OCI-LY3 (cell line): ENCODE measurements at regions not wholly inside any gene's neighbourhood (a gene's known extent, or its start where the extent isn't known, plus 50 kb on each side); places are given as distances from the start of the nearest gene placed in this dataset.

ENCODE experiments used
- H2AFZ ChIP-seq: fragments of 200-600, 300-600 bp; shearing (Covaris generic); 2 replicates; pipeline ENCODE4 v1.6.0; 2014; ENCODE audit warnings: antibody characterized with exemption, low read depth, low read length
- H3K27ac ChIP-seq: fragments of 200-600, 300-600 bp; sonication (generic); 2 replicates; pipeline ENCODE4 v1.5.1; 2014; ENCODE audit warnings: mild to moderate bottlenecking, low read length, moderate library complexity, mixed read lengths
- H3K27me3 ChIP-seq: fragments of 200-600, 300-600 bp; sonication (generic); 2 replicates; pipeline ENCODE4 v1.6.1; 2014; ENCODE audit warnings: low read depth, low read length, mixed read lengths
- H3K36me3 ChIP-seq: fragments of 200-600, 300-600 bp; sonication (generic); replicated peaks from 2 replicates; pipeline ENCODE3; 2014; ENCODE audit warnings: low read depth, low read length, mixed read lengths
- H3K4me1 ChIP-seq: fragments of 300-600, 200-600 bp; sonication (generic); 2 replicates; pipeline ENCODE4 v1.6.1; 2014; ENCODE audit warnings: low read length, mixed read lengths
- H3K4me2 ChIP-seq: fragments of 200-600, 300-600 bp; sonication (generic); 2 replicates; pipeline ENCODE4 v1.6.1; 2014; ENCODE audit warnings: low read length, mixed read lengths
- H3K4me3 ChIP-seq: fragments of 300-600, 200-600 bp; sonication (generic); 2 replicates; pipeline ENCODE4 v1.5.1; 2014; ENCODE audit warnings: antibody characterized with exemption, mild to moderate bottlenecking, low read length, moderate library complexity
- H3K79me2 ChIP-seq: fragments of 300-600, 200-600 bp; shearing (Covaris generic); 2 replicates; pipeline ENCODE4 v1.6.1; 2014; ENCODE audit warnings: mild to moderate bottlenecking, low read length, mixed read lengths
- H3K9ac ChIP-seq: fragments of 300-600, 200-600 bp; shearing (Covaris generic); 2 replicates; pipeline ENCODE4 v1.6.0; 2014; ENCODE audit warnings: mild to moderate bottlenecking, low read length, moderate library complexity
- H3K9me3 ChIP-seq: fragments of 200-600, 300-600 bp; shearing (Covaris generic); 2 replicates; pipeline ENCODE4 v1.6.1; 2014; ENCODE audit warnings: low read length, mixed read lengths; ENCODE audit not compliant: insufficient read depth
- H4K20me1 ChIP-seq: fragments of 200-600, 300-600 bp; sonication (generic); 2 replicates; pipeline ENCODE4 v1.6.1; 2016; ENCODE audit warnings: low read length, mixed read lengths; ENCODE audit not compliant: insufficient read depth
- EZH2phosphoT487 ChIP-seq: fragments of 200-600 bp; shearing (Covaris generic); IDR thresholded peaks from 2 replicates; pipeline ENCODE4 v1.6.1; 2018; ENCODE audit warnings: antibody characterized with exemption, mixed run types, low read depth
- TF ChIP-seq, protein P1 (sequence below): fragments of 200-600, 300-600 bp; sonication (generic); IDR thresholded peaks from 2 replicates; pipeline ENCODE4 v1.5.1; 2014; ENCODE audit warnings: antibody characterized with exemption, low read length, low read depth

- TF ChIP-seq, protein P1, sequence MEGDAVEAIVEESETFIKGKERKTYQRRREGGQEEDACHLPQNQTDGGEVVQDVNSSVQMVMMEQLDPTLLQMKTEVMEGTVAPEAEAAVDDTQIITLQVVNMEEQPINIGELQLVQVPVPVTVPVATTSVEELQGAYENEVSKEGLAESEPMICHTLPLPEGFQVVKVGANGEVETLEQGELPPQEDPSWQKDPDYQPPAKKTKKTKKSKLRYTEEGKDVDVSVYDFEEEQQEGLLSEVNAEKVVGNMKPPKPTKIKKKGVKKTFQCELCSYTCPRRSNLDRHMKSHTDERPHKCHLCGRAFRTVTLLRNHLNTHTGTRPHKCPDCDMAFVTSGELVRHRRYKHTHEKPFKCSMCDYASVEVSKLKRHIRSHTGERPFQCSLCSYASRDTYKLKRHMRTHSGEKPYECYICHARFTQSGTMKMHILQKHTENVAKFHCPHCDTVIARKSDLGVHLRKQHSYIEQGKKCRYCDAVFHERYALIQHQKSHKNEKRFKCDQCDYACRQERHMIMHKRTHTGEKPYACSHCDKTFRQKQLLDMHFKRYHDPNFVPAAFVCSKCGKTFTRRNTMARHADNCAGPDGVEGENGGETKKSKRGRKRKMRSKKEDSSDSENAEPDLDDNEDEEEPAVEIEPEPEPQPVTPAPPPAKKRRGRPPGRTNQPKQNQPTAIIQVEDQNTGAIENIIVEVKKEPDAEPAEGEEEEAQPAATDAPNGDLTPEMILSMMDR = no peak
- no peak for TF ChIP-seq EZH2phosphoT487
- no peak overlapping the region for H3K27ac ChIP-seq
- H3K4me2 ChIP-seq = no peak overlapping the region
- no peaks in the 10 kb centered on the region for H3K27me3 ChIP-seq
- H2AFZ ChIP-seq = no peak overlapping the region
- H3K9me3 ChIP-seq = no peaks in the 10 kb centered on the region
- H3K4me3 ChIP-seq = no peak overlapping the region
- H3K9ac ChIP-seq = no peak overlapping the region
- H3K4me1 ChIP-seq = no peaks in the 10 kb centered on the region
- H3K36me3 ChIP-seq = no peaks in the 10 kb centered on the region
- no peaks in the 10 kb centered on the region for H3K79me2 ChIP-seq
- no peaks in the 10 kb centered on the region for H4K20me1 ChIP-seq
These were observed 324.2 kb downstream of the ANTXR2 start for GRCh38 chr4:79748835-79749234.

DNA sequence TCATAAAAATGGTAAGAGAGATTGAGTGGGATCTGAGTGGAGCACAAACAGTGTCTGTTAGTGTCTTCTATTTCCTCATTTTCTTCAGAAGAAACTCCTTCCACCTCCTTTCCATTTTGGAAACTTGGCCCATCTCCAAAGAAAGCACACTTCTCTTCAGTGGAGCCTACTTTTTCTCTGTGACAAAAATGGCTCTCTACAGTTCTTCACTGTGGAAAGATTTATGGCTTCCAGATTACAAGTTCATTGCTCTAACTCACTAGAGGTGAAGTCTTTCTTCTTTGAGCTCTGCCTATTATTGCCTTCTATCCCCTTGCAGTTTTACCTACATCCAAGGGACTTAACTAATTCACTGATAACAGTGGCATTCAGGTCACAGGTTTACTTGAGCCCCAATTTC, 325.8 kb downstream of the ANTXR2 start:
- TF ChIP-seq, protein P1 = no peak
- TF ChIP-seq EZH2phosphoT487 = no peak
- H2AFZ ChIP-seq = no peak overlapping the region
- H3K79me2 ChIP-seq = no peaks in the 10 kb centered on the region
- no peaks in the 10 kb centered on the region for H3K27me3 ChIP-seq
- H3K9ac ChIP-seq = no peak overlapping the region
- H4K20me1 ChIP-seq = no peaks in the 10 kb centered on the region
- H3K4me1 ChIP-seq = peaks cover 6% of the 10 kb centered on the region
- no peaks in the 10 kb centered on the region for H3K36me3 ChIP-seq
- H3K9me3 ChIP-seq = no peaks in the 10 kb centered on the region
- H3K4me2 ChIP-seq = no peak overlapping the region
- no peak overlapping the region for H3K4me3 ChIP-seq
- no peak overlapping the region for H3K27ac ChIP-seq

GRCh38 chr4:79743014-79743413, 330.0 kb downstream of the ANTXR2 start:
- no peaks in the 10 kb centered on the region for H3K79me2 ChIP-seq
- no peak overlapping the region for H3K9ac ChIP-seq
- H3K4me2 ChIP-seq = no peak overlapping the region
- H3K4me3 ChIP-seq = no peak overlapping the region
- H3K36me3 ChIP-seq = no peaks in the 10 kb centered on the region
- no peak overlapping the region for H2AFZ ChIP-seq
- H3K9me3 ChIP-seq = no peaks in the 10 kb centered on the region
- no peaks in the 10 kb centered on the region for H3K27me3 ChIP-seq
- H4K20me1 ChIP-seq = no peaks in the 10 kb centered on the region
- no peak for TF ChIP-seq EZH2phosphoT487
- TF ChIP-seq, protein P1 = no peak
- peaks cover 6% of the 10 kb centered on the region for H3K4me1 ChIP-seq
- no peak overlapping the region for H3K27ac ChIP-seq

DNA sequence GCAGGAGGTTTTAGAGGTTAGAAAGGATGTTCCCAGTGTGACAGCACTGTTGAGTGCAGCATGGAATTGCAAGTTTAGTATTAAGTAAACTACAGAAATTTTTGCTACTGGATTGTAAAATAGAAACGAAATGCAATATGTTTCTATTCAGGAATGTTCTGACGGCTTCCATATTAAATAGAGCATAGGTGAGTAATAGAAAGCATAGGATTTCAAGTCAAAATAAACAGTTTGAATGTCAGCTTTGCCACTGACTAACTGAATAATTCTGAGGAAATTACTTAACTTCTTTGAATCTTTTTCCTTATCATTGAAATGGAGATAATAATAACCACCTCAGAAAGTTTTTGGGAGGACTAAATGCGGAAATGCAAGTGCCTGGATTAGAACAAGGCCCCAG, 331.9 kb upstream of the GK2 start:
- TF ChIP-seq EZH2phosphoT487 = no peak
- H3K79me2 ChIP-seq = no peaks in the 10 kb centered on the region
- H3K4me1 ChIP-seq = peaks cover 6% of the 10 kb centered on the region
- no peaks in the 10 kb centered on the region for H4K20me1 ChIP-seq
- no peaks in the 10 kb centered on the region for H3K27me3 ChIP-seq
- H3K27ac ChIP-seq = no peak overlapping the region
- no peaks in the 10 kb centered on the region for H3K36me3 ChIP-seq
- no peaks in the 10 kb centered on the region for H3K9me3 ChIP-seq
- no peak overlapping the region for H3K4me2 ChIP-seq
- H2AFZ ChIP-seq = no peak overlapping the region
- H3K9ac ChIP-seq = no peak overlapping the region
- no peak overlapping the region for H3K4me3 ChIP-seq

DNA sequence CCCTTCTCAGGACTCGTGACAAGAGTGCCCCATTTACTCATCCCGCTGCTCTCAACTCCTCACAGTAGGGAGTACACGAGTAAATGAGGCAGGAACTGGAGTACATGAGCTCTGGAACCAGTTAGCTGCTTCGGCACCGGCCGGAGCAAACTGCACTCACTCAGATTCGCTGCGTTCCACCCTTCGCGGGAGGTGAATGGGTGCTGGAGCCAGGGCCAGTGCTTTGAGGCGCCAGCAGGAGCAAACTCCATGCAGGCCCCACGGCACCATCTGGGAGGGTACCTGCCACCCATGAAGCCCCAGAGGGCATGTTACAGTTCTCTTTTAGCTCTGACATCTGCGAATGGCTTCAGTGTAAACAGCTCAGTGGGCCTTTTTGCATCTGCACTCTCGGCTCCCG, 315.5 kb upstream of the GK2 start:
- H3K9ac ChIP-seq = no peak overlapping the region
- TF ChIP-seq, protein P1 = no peak
- no peak for TF ChIP-seq EZH2phosphoT487
- no peaks in the 10 kb centered on the region for H3K79me2 ChIP-seq
- no peak overlapping the region for H2AFZ ChIP-seq
- H3K4me3 ChIP-seq = no peak overlapping the region
- no peaks in the 10 kb centered on the region for H3K9me3 ChIP-seq
- no peaks in the 10 kb centered on the region for H3K27me3 ChIP-seq
- no peak overlapping the region for H3K4me2 ChIP-seq
- no peak overlapping the region for H3K27ac ChIP-seq
- H3K36me3 ChIP-seq = no peaks in the 10 kb centered on the region
- no peaks in the 10 kb centered on the region for H4K20me1 ChIP-seq
- H3K4me1 ChIP-seq = no peaks in the 10 kb centered on the region
